SK-N-SH (cell line): ENCODE measurements at regions not wholly inside any gene's neighbourhood (a gene's known extent, or its start where the extent isn't known, plus 50 kb on each side); places are given as distances from the start of the nearest gene placed in this dataset.

Experiments used
- CTCF ChIA-PET: fragments of 300-600, 350-600 bp; formaldehyde crosslinking; extraction: SDS; loops from one replicate; lab custom pipeline; 2021; lab: Yijun Ruan, JAX
- POLR2A ChIA-PET: fragments of 350-600 bp; sonication (Branson Sonifier 250); formaldehyde crosslinking; extraction: SDS; loops from one replicate; lab custom pipeline; 2020; ENCODE audit warnings: antibody characterized with exemption, inconsistent platforms; lab: Yijun Ruan, JAX
- DNase-seq: peaks from one replicate; pipeline ENCODE4 v3.0.0; 2012
- H2AFZ ChIP-seq: fragments of 200-600 bp; sonication (generic); 2 replicates; pipeline ENCODE4 v1.8.1; 2016; ENCODE audit warnings: antibody characterized with exemption, mild to moderate bottlenecking, low read depth
- H3F3A ChIP-seq: fragments of 200-600 bp; sonication (generic); replicated peaks from 2 replicates; pipeline ENCODE3; 2016; ENCODE audit warnings: antibody characterized with exemption, mild to moderate bottlenecking; ENCODE audit not compliant: insufficient read depth
- H3K27ac ChIP-seq, 2 experiments: fragments of 200-500 bp in 1 of 2; fragments of 200-600 bp in 1 of 2; sonication (Bioruptor generic) in 1 of 2; sonication (generic), shearing (Covaris generic) in 1 of 2; 2 replicates each; pipeline versions ENCODE4 v1.5.1 to v1.6.1; 2014 to 2016; ENCODE audit warnings: low read depth in 2 of 2, inconsistent platforms in 1 of 2, low read length in 1 of 2, mild to moderate bottlenecking in 1 of 2, mixed read lengths in 1 of 2
- H3K27me3 ChIP-seq: fragments of 200-600 bp; sonication (generic), shearing (Covaris generic); 2 replicates; pipeline ENCODE4 v1.6.1; 2016; ENCODE audit warnings: mixed run types; ENCODE audit not compliant: insufficient read depth
- H3K36me3 ChIP-seq, 2 experiments: fragments of 200-500 bp in 1 of 2; fragments of 200-600 bp in 1 of 2; sonication (Bioruptor generic) in 1 of 2; sonication (generic) in 1 of 2; replicated peaks in 1 of 2; 2 replicates each; pipeline versions ENCODE3 to v1.5.1; 2014 to 2016; ENCODE audit warnings: low read length in 1 of 2, mild to moderate bottlenecking in 1 of 2; ENCODE audit not compliant: insufficient read depth in 2 of 2, control insufficient read depth in 1 of 2
- H3K4me1 ChIP-seq, 2 experiments: fragments of 200-500 bp in 1 of 2; fragments of 200-600 bp in 1 of 2; sonication (Bioruptor generic) in 1 of 2; sonication (generic), shearing (Covaris generic) in 1 of 2; 2 replicates each; pipeline versions ENCODE4 v1.5.1 to v1.6.1; 2014 to 2016; ENCODE audit warnings: low read depth in 1 of 2, low read length in 1 of 2, mixed run types in 1 of 2; ENCODE audit not compliant: insufficient read depth in 2 of 2, control insufficient read depth in 1 of 2
- H3K4me2 ChIP-seq: fragments of 200-600 bp; sonication (generic), shearing (Covaris generic); 2 replicates; pipeline ENCODE4 v1.6.1; 2017; ENCODE audit warnings: mixed run types
- H3K4me3 ChIP-seq, 2 experiments: fragments of 200-500 bp in 1 of 2; fragments of 200-600 bp in 1 of 2; sonication (Bioruptor generic) in 1 of 2; sonication (generic), shearing (Covaris generic) in 1 of 2; 2 replicates each; pipeline versions ENCODE4 v1.5.1 to v1.8.1; 2014 to 2016; ENCODE audit warnings: low read depth in 2 of 2, inconsistent platforms in 1 of 2, low read length in 1 of 2, mild to moderate bottlenecking in 1 of 2, mixed read lengths in 1 of 2, moderate library complexity in 1 of 2
- H3K79me2 ChIP-seq: fragments of 200-600 bp; sonication (generic); 2 replicates; pipeline ENCODE4 v1.8.1; 2017; ENCODE audit warnings: mild to moderate bottlenecking; ENCODE audit not compliant: insufficient read depth
- H3K9ac ChIP-seq: fragments of 200-600 bp; sonication (generic); 2 replicates; pipeline ENCODE4 v1.6.1; 2017; ENCODE audit warnings: mixed run types
- H3K9me2 ChIP-seq: fragments of 200-600 bp; sonication (generic); 2 replicates; pipeline ENCODE4 v1.6.1; 2017; ENCODE audit warnings: mixed run types
- H3K9me3 ChIP-seq: fragments of 200-600 bp; sonication (generic); 2 replicates; pipeline ENCODE4 v1.6.1; 2017; ENCODE audit warnings: mixed run types, mild to moderate bottlenecking, moderate library complexity
- H4K20me1 ChIP-seq: fragments of 200-600 bp; sonication (generic); 2 replicates; pipeline ENCODE4 v1.6.1; 2017; ENCODE audit warnings: mild to moderate bottlenecking, mixed run types; ENCODE audit not compliant: insufficient read depth
- CHD2 ChIP-seq: fragments of 150-350 bp; IDR thresholded peaks from 2 replicates; pipeline ENCODE4 v1.6.1; 2018; ENCODE audit warnings: low read length; ENCODE audit not compliant: partially characterized antibody
- ELF1 ChIP-seq: IDR thresholded peaks from 2 replicates; pipeline ENCODE4 v1.4.0; 2012
- EP300 ChIP-seq, 2 experiments: IDR thresholded peaks; 2 replicates each; pipeline versions ENCODE4 v1.4.0 to v1.6.1; 2012; ENCODE audit warnings: borderline replicate concordance in 1 of 2, low read depth in 1 of 2, low read length in 1 of 2
- FOSL2 ChIP-seq: IDR thresholded peaks from 2 replicates; pipeline ENCODE4 v1.4.0; 2012; ENCODE audit warnings: low read depth, mild to moderate bottlenecking, moderate library complexity, borderline replicate concordance
- GATA2 ChIP-seq: sonication (generic); formaldehyde crosslinking; IDR thresholded peaks from 2 replicates; pipeline ENCODE4 v1.5.0; 2020; ENCODE audit warnings: mild to moderate bottlenecking, missing genetic modification reagents
- JUND ChIP-seq: IDR thresholded peaks from 2 replicates; pipeline ENCODE4 v1.4.0; 2012
- NFIC ChIP-seq: IDR thresholded peaks from 2 replicates; pipeline ENCODE4 v1.4.0; 2012; ENCODE audit warnings: borderline replicate concordance
- POLR2AphosphoS5 ChIP-seq: IDR thresholded peaks from 2 replicates; pipeline ENCODE4 v1.6.1; 2012; ENCODE audit warnings: low read depth, low read length
- RAD21 ChIP-seq: IDR thresholded peaks from 2 replicates; pipeline ENCODE4 v1.6.1; 2012; ENCODE audit warnings: mild to moderate bottlenecking, low read length
- RCOR1 ChIP-seq: fragments of 150-350 bp; IDR thresholded peaks from 2 replicates; pipeline ENCODE4 v1.6.1; 2017; ENCODE audit warnings: antibody characterized with exemption, low read length
- TCF12 ChIP-seq: IDR thresholded peaks from 2 replicates; pipeline ENCODE4 v1.4.0; 2012
- TEAD4 ChIP-seq: IDR thresholded peaks from 2 replicates; pipeline ENCODE4 v1.4.0; 2012; ENCODE audit warnings: mild to moderate bottlenecking, borderline replicate concordance; ENCODE audit not compliant: insufficient read depth
- YY1 ChIP-seq: IDR thresholded peaks from 2 replicates; pipeline ENCODE4 v1.4.0; 2012; ENCODE audit warnings: low read depth, mild to moderate bottlenecking
- WGBS: methylation state at CpG from one replicate; pipeline ENCODE4 v1.1.6; 2017; ENCODE audit warnings: low lambda C conversion rate; 5-methylcytosine and 5-hydroxymethylcytosine counted together
- TF ChIP-seq, protein P1 (sequence below): IDR thresholded peaks from 2 replicates; pipeline ENCODE4; 2012
- TF ChIP-seq, protein P2 (sequence below): fragments of 150-350 bp; IDR thresholded peaks from 2 replicates; pipeline ENCODE4 v1.6.1; 2016; ENCODE audit warnings: mild to moderate bottlenecking, low read depth, low read length

DNA sequence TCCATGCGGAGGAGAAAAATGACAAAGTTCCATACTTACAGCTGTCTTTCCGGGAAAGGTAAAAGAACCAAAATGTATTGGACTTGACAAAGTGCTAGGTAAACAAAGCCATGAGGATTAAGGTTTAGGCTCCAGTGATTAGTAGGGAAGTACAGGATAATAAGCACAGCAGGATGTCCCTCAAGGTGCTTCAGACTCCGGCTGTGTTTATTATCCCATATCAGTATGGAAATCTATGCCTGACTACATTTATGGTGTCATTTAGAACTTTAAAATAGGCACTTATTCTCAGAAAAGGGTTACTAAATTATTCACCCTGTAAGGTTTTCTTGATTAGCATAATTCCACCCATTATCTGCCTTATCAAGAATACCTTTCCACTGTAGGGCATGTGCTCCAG lies 136.3 kb upstream of the CCDC68 start:
- ChIA-PET POLR2A (no interaction called here), CTCF (interaction anchor here (0.6 to 1.7 kb wide), 9 partner anchors 9 to 721 kb away, joined by 3 to 7 read pairs (median 3); no protein-coding TSS in a partner anchor)
- Histone ChIP-seq H3K36me3 (no peaks in the 10 kb centered on the region), H3K4me2 (no peak overlapping the region), H3K9me2 (no peaks in the 10 kb centered on the region), H4K20me1 (no peaks in the 10 kb centered on the region), H3K9me3 (no peaks in the 10 kb centered on the region), H3K79me2 (no peaks in the 10 kb centered on the region), H3K27ac (peak overlapping the region in 1 of 2 experiments; percentile 54; a peak in 1 of 4 replicates), H3K4me1 (peaks cover 13 to 24% of the 10 kb centered on the region in 2 experiments; a peak in 3 of 4 replicates), H3K4me3 (no peak overlapping the region), H3F3A (peaks cover 11% of the 10 kb centered on the region), H3K27me3 (no peaks in the 10 kb centered on the region), H2AFZ (no peak overlapping the region), H3K9ac (no peak overlapping the region)
- WGBS: 95% methylated on average over 3 of the region's 3 CpGs
- no peak for DNase-seq
- TF ChIP-seq POLR2AphosphoS5 (no peak), NFIC (no peak), EP300 (IDR thresholded peaks at IDR 0.05; ENCODE audit: borderline replicate concordance in 1 of 2, low read depth in 1 of 2, low read length in 1 of 2) (no peak), CHD2 (no peak)
- TF ChIP-seq, protein P1, sequence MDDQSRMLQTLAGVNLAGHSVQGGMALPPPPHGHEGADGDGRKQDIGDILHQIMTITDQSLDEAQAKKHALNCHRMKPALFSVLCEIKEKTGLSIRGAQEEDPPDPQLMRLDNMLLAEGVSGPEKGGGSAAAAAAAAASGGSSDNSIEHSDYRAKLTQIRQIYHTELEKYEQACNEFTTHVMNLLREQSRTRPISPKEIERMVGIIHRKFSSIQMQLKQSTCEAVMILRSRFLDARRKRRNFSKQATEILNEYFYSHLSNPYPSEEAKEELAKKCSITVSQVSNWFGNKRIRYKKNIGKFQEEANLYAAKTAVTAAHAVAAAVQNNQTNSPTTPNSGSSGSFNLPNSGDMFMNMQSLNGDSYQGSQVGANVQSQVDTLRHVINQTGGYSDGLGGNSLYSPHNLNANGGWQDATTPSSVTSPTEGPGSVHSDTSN: no peak

DNA sequence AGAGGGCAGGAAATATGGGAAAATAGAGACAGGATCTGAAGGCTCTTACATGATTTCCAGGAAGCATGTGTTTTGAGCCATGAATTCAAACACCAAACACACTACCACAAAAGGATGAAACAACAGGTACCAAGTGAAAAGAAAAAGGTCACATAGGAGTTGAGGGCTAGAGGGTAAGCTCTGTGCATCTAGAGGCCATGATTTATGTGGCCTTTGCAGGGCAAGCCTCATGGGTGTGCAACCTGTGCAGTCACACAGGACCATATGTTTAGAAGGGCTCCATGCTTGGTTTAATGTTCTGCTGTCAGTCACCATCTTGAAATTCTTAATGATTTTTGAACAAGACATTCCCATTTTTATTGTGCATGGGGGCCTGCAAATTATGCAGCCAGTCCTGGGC lies 134.5 kb upstream of the CCDC68 start:
- Histone ChIP-seq H3K4me2 (no peak overlapping the region), H3K9ac (no peak overlapping the region), H3K36me3 (no peaks in the 10 kb centered on the region), H3K4me1 (peaks cover 15 to 22% of the 10 kb centered on the region in 2 experiments; a peak in 3 of 4 replicates), H4K20me1 (no peaks in the 10 kb centered on the region), H2AFZ (no peak overlapping the region), H3K79me2 (no peaks in the 10 kb centered on the region), H3F3A (peaks cover 14% of the 10 kb centered on the region), H3K27me3 (no peaks in the 10 kb centered on the region), H3K4me3 (no peak overlapping the region), H3K27ac (no peak overlapping the region), H3K9me3 (no peaks in the 10 kb centered on the region), H3K9me2 (no peaks in the 10 kb centered on the region)
- POLR2A ChIA-PET: no interaction called here
- no peak for TF ChIP-seq FOSL2
- TF ChIP-seq RCOR1: no peak
- TF ChIP-seq, protein P1: no peak
- TF ChIP-seq JUND: no peak
- TF ChIP-seq YY1: no peak
- no peak for TF ChIP-seq RAD21
- TF ChIP-seq TCF12: no peak
- TF ChIP-seq GATA2 (CRISPR knock-in tag): no peak
- no peak for TF ChIP-seq TEAD4
- no peak for TF ChIP-seq ELF1
- TF ChIP-seq, protein P2, sequence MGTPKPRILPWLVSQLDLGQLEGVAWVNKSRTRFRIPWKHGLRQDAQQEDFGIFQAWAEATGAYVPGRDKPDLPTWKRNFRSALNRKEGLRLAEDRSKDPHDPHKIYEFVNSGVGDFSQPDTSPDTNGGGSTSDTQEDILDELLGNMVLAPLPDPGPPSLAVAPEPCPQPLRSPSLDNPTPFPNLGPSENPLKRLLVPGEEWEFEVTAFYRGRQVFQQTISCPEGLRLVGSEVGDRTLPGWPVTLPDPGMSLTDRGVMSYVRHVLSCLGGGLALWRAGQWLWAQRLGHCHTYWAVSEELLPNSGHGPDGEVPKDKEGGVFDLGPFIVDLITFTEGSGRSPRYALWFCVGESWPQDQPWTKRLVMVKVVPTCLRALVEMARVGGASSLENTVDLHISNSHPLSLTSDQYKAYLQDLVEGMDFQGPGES: no peak
- no peak for DNase-seq
- CTCF ChIA-PET: interaction anchor here (0.6 kb wide), 1 partner anchor 50 kb away, joined by 3 read pairs; no protein-coding TSS in a partner anchor
